Glutamatergic neuron (in vitro differentiated cells): ENCODE measurements at regions not wholly inside any gene's neighbourhood (a gene's known extent, or its start where the extent isn't known, plus 50 kb on each side); places are given as distances from the start of the nearest gene placed in this dataset.

Experiments used
- DNase-seq: peaks from one replicate; pipeline ENCODE4 v3.0.0; 2022
- H3K27ac Mint-ChIP-seq: one replicate; pipeline ENCODE4 v1.8.0; 2020; ENCODE audit warnings: mild to moderate bottlenecking, mixed read lengths, inconsistent platforms; ENCODE audit not compliant: unreplicated experiment
- H3K27me3 Mint-ChIP-seq: one replicate; pipeline ENCODE4 v1.8.0; 2020; ENCODE audit warnings: mild to moderate bottlenecking, moderate library complexity, mixed read lengths, inconsistent platforms; ENCODE audit not compliant: unreplicated experiment
- H3K36me3 Mint-ChIP-seq: one replicate; pipeline ENCODE4 v1.8.0; 2020; ENCODE audit warnings: mild to moderate bottlenecking, mixed read lengths, inconsistent platforms; ENCODE audit not compliant: unreplicated experiment
- H3K4me1 Mint-ChIP-seq: one replicate; pipeline ENCODE4 v1.8.0; 2020; ENCODE audit warnings: mild to moderate bottlenecking, low read depth, mixed read lengths, inconsistent platforms; ENCODE audit not compliant: unreplicated experiment
- H3K4me3 Mint-ChIP-seq: one replicate; pipeline ENCODE4 v1.8.0; 2020; ENCODE audit warnings: mild to moderate bottlenecking, mixed read lengths, inconsistent platforms; ENCODE audit not compliant: unreplicated experiment
- H3K9me3 Mint-ChIP-seq: one replicate; pipeline ENCODE4 v1.8.0; 2020; ENCODE audit warnings: mild to moderate bottlenecking, moderate library complexity, mixed read lengths, inconsistent platforms; ENCODE audit not compliant: unreplicated experiment
- CTCF ChIP-seq: fragments of 200-600 bp; sonication (generic); IDR thresholded peaks from one replicate; pipeline ENCODE4 v1.5.0; 2021; ENCODE audit not compliant: partially characterized antibody, unreplicated experiment

DNA sequence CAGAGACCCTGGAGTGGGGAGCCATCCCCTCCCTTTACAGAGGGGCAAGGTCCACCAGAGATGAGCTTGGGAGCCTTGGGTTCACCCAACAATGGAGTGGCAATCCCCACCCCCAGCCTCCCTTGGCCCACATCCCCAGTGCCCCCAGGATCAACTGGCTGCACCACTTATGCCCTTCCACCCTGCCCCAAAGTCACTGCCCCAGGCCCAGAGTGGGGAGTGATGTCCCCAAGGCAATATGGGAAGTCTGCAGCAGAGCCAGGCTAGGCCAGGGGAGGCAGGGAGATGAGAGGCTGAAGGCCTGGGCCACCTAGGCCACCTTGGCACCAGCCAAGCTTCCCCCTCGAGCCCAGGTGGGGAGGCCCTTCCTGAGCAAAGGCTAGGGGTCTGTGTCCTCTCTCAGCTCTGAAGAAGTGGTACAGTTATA lies 145.5 kb downstream of the SMAD6 start:
- H3K4me1 Mint-ChIP-seq = no peaks in the 10 kb centered on the region
- H3K4me3 Mint-ChIP-seq = no peak overlapping the region
- peaks cover 4% of the 10 kb centered on the region for H3K9me3 Mint-ChIP-seq
- H3K36me3 Mint-ChIP-seq = no peaks in the 10 kb centered on the region
- no peak for TF ChIP-seq CTCF
- H3K27ac Mint-ChIP-seq = no peak overlapping the region
- H3K27me3 Mint-ChIP-seq = peaks cover 4% of the 10 kb centered on the region
- no peak for DNase-seq

- Mint-ChIP-seq H3K4me3 (no peak overlapping the region), H3K27ac (no peak overlapping the region), H3K27me3 (peaks cover 4% of the 10 kb centered on the region), H3K4me1 (no peaks in the 10 kb centered on the region), H3K9me3 (peaks cover 4% of the 10 kb centered on the region), H3K36me3 (no peaks in the 10 kb centered on the region)
- DNase-seq = no peak
- no peak for TF ChIP-seq CTCF
Measured at GRCh38 chr15:66848116-66848515, 146.1 kb downstream of the SMAD6 start.

DNA sequence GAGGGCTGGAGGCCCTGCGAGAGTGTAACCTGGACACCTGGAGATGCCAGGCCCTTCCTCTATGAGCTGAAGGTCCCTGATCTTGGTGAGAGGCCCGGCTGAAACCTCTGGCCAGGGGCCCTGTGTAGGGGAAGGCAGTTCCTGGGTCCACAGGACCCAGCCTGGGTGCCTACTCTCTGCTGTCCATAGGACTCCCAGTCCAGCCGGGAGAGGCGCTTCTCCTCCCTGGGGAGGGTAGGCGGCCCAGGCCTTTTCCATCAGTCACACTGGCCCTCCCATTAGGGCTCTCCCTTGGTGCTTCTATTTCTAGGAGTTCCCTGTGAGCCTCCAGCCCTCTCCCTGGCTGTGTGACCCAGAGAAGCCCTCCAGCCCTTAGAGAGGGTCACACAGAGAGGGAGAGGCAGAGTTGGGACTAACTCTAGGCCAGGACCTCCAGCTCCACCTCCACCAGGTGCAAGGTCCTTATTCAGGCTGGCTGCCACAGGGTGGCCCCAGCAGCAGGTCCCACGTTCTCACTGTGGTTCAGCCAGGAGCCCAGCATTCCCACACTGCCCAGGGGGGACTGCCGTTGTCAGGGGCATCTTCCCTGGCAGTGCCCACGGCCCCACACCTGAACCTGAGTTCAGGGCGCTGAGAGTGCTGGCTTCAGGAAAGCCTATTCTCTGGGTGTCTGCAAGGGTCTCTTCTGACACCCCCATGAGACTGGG lies 146.8 kb downstream of the SMAD6 start:
- H3K27me3 Mint-ChIP-seq = peaks cover 2% of the 10 kb centered on the region
- peaks cover 4% of the 10 kb centered on the region for H3K9me3 Mint-ChIP-seq
- no peak overlapping the region for H3K4me3 Mint-ChIP-seq
- no peak for TF ChIP-seq CTCF
- H3K4me1 Mint-ChIP-seq = no peaks in the 10 kb centered on the region
- no peak overlapping the region for H3K27ac Mint-ChIP-seq
- H3K36me3 Mint-ChIP-seq = no peaks in the 10 kb centered on the region
- DNase-seq = no peak

DNA sequence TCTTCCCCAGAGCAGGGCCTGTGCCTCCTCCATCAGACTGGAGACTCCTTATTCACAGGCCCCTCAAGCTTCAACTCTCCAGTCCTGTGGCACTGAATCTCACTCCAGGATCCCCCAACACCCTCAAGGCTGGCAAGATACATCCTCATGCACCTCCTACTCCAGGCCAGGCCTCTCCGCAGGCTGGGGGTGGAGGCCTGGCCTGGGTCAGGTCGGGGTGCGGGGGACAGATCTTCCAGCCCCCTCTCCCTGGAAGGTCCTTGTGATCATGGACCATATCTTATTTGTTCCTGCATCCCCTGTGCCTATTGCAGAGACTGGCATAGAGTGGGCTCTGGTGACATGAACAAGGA lies 147.3 kb downstream of the SMAD6 start:
- Mint-ChIP-seq H3K4me3 (no peak overlapping the region), H3K4me1 (no peaks in the 10 kb centered on the region), H3K27me3 (peaks cover 2% of the 10 kb centered on the region), H3K9me3 (peaks cover 4% of the 10 kb centered on the region), H3K27ac (no peak overlapping the region), H3K36me3 (no peaks in the 10 kb centered on the region)
- no peak for DNase-seq
- no peak for TF ChIP-seq CTCF

DNA sequence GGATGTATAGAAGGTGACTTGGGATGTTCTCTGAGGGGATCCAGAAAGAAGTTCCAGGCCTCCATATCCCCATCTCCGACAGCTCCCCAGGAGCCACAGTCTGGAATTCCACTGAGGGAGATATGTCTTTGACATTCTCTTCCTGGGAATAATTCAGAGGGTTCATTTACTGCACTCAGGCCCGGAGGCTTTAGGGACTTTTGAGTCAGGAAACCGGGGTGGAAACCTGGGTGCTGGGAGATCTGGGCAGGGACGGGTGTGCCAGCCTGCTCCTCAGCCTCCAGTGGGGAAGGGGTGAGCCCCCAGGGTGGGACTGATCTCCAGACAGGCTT lies 147.7 kb downstream of the SMAD6 start:
- H3K4me1 Mint-ChIP-seq = no peaks in the 10 kb centered on the region
- no peak overlapping the region for H3K27ac Mint-ChIP-seq
- H3K36me3 Mint-ChIP-seq = no peaks in the 10 kb centered on the region
- DNase-seq = no peak
- no peak overlapping the region for H3K4me3 Mint-ChIP-seq
- TF ChIP-seq CTCF = no peak
- peaks cover 4% of the 10 kb centered on the region for H3K9me3 Mint-ChIP-seq
- H3K27me3 Mint-ChIP-seq = peaks cover 2% of the 10 kb centered on the region
